B cell (primary cell): ENCODE measurements at regions not wholly inside any gene's neighbourhood (a gene's known extent, or its start where the extent isn't known, plus 50 kb on each side); places are given as distances from the start of the nearest gene placed in this dataset.

ENCODE experiments used
- ATAC-seq: fragments of 200-7000 bp; cut with Tn5 transposase; one replicate; pipeline ENCODE4 v1.10.0; 2021; ENCODE audit warnings: low read depth, mild to moderate bottlenecking, moderate number of reproducible peaks, moderate library complexity
- CTCF ChIA-PET: fragments of 350-600 bp; sonication (Branson Sonifier 250); formaldehyde crosslinking; loops from one replicate; lab custom pipeline; 2021; ENCODE audit warnings: antibody characterized with exemption, inconsistent platforms; lab: Charles Lee
- POLR2A ChIA-PET: fragments of 350-600 bp; sonication (Branson Sonifier 250); formaldehyde crosslinking; loops from one replicate; lab custom pipeline; 2021; ENCODE audit warnings: antibody characterized with exemption; lab: Charles Lee
- DNase-seq: peaks from one replicate; pipeline ENCODE4 v3.0.0; 2013
- H2AFZ ChIP-seq: 2 replicates; pipeline ENCODE4 v1.6.1; 2012; ENCODE audit warnings: mild to moderate bottlenecking, low read depth, low read length; ENCODE audit not compliant: insufficient read depth, poor library complexity, severe bottlenecking
- H3K27ac ChIP-seq, 2 donors: 1 replicate in 1 of 2; 2 replicates in 1 of 2; pipeline ENCODE4 v1.5.1; 2012 to 2013; ENCODE audit warnings: low read length in 2 of 2, mild to moderate bottlenecking in 2 of 2, moderate library complexity in 1 of 2
- H3K27me3 ChIP-seq, 4 experiments: fragments of 200-600 bp in 1 of 4; sonication (generic) in 1 of 4; replicated peaks in 1 of 4; 1 replicate in 2 of 4; 2 replicates in 2 of 4; pipeline versions ENCODE4 v1.6.1 to v1.7.0; 2013 to 2016; ENCODE audit warnings: low read length in 3 of 4, mild to moderate bottlenecking in 2 of 4, mixed read lengths in 1 of 4, moderate library complexity in 1 of 4; ENCODE audit not compliant: insufficient read depth in 4 of 4, control insufficient read depth in 3 of 4; ENCODE audit errors: control extremely low read depth in 1 of 4
- H3K36me3 ChIP-seq, 2 experiments: replicated peaks in 1 of 2; 1 replicate in 1 of 2; 2 replicates in 1 of 2; pipeline versions ENCODE4 v1.6.1 to v1.7.1; 2013; ENCODE audit warnings: low read length in 1 of 2; ENCODE audit not compliant: insufficient read depth in 2 of 2, control insufficient read depth in 1 of 2; ENCODE audit errors: control extremely low read depth in 1 of 2, extremely low read depth in 1 of 2
- H3K4me1 ChIP-seq, 2 donors: fragments of 200-600 bp in 1 of 2; sonication (generic) in 1 of 2; 1 replicate in 1 of 2; 2 replicates in 1 of 2; pipeline versions ENCODE4 v1.5.1 to v1.6.1; 2013 to 2017; ENCODE audit warnings: low read length in 2 of 2; ENCODE audit not compliant: control insufficient read depth in 2 of 2, insufficient read depth in 2 of 2
- H3K4me2 ChIP-seq: replicated peaks from 2 replicates; pipeline ENCODE3; 2012; ENCODE audit warnings: mild to moderate bottlenecking, low read depth, low read length; ENCODE audit not compliant: poor library complexity, severe bottlenecking
- H3K4me3 ChIP-seq, 5 experiments: fragments of 200-600 bp in 1 of 5; sonication (generic) in 1 of 5; 1 replicate in 3 of 5; 2 replicates in 2 of 5; pipeline versions ENCODE4 v1.5.1 to v1.7.0; 2011 to 2016; ENCODE audit warnings: low read length in 4 of 5, mild to moderate bottlenecking in 4 of 5, low read depth in 2 of 5, control low read depth in 1 of 5, moderate library complexity in 1 of 5; ENCODE audit not compliant: insufficient read depth in 1 of 5; ENCODE audit errors: control extremely low read depth in 1 of 5, extremely low read depth in 1 of 5
- H3K79me2 ChIP-seq: fragments of 200-600 bp; sonication (generic); one replicate; pipeline ENCODE4 v1.6.0; 2016; ENCODE audit warnings: low read length; ENCODE audit not compliant: control insufficient read depth, insufficient read depth
- H3K9ac ChIP-seq: fragments of 200-600 bp; sonication (generic); 2 replicates; pipeline ENCODE4 v1.6.1; 2017; ENCODE audit warnings: mild to moderate bottlenecking, low read length, moderate library complexity
- H3K9me3 ChIP-seq, 3 donors: one replicate each; pipeline versions ENCODE4 v1.6.1 to v1.7.1; 2013; ENCODE audit warnings: low read length in 2 of 3; ENCODE audit not compliant: control insufficient read depth in 2 of 3, insufficient read depth in 1 of 3; ENCODE audit errors: control extremely low read depth in 1 of 3
- H4K20me1 ChIP-seq: 2 replicates; pipeline ENCODE4 v1.6.0; 2012; ENCODE audit warnings: mild to moderate bottlenecking, low read length; ENCODE audit not compliant: insufficient read depth, control insufficient read depth, poor library complexity, severe bottlenecking
- H3K27ac Mint-ChIP-seq: one replicate; pipeline ENCODE4 v1.8.0; 2021; ENCODE audit warnings: mixed read lengths
- H3K27me3 Mint-ChIP-seq: one replicate; pipeline ENCODE4 v1.8.0; 2021; ENCODE audit warnings: mixed read lengths
- H3K4me1 Mint-ChIP-seq: one replicate; pipeline ENCODE4 v1.8.0; 2021; ENCODE audit warnings: mixed read lengths
- H3K4me3 Mint-ChIP-seq: one replicate; pipeline ENCODE4 v1.8.0; 2021; ENCODE audit warnings: mixed read lengths
- H3K9me3 Mint-ChIP-seq: one replicate; pipeline ENCODE4 v1.8.0; 2022; ENCODE audit warnings: mixed read lengths; ENCODE audit not compliant: insufficient read depth
- CTCF ChIP-seq: fragments of 200-600 bp; IDR thresholded peaks from one replicate; pipeline ENCODE4 v1.8.0; 2022; ENCODE audit warnings: antibody characterized with exemption, mild to moderate bottlenecking
- EZH2 ChIP-seq: IDR thresholded peaks from 2 replicates; pipeline ENCODE4 v1.6.1; 2012; ENCODE audit warnings: borderline replicate concordance, low read depth, mild to moderate bottlenecking, moderate library complexity, low read length; ENCODE audit not compliant: insufficient read depth, poor library complexity, severe bottlenecking
- WGBS: methylation state at CpG from one replicate; pipeline ENCODE4 v1.1.5; 2013; ENCODE audit warnings: missing lambda C conversion rate; ENCODE audit not compliant: insufficient coverage; 5-methylcytosine and 5-hydroxymethylcytosine counted together
- intact Hi-C: fragments of 100-400 bp; cut with micrococcal nuclease; formaldehyde crosslinking; loops from one replicate; pipeline ENCODE4 v1.10.0; 2022

- no peaks in the 10 kb centered on the region for H3K79me2 ChIP-seq
- H3K27me3 ChIP-seq: no peaks in the 10 kb centered on the region
- ATAC-seq (no peak), DNase-seq (no peak)
- TF ChIP-seq CTCF (no peak), EZH2 (no peak)
- no peaks in the 10 kb centered on the region for H3K36me3 ChIP-seq
- Mint-ChIP-seq H3K27ac (no peak overlapping the region), H3K4me1 (no peaks in the 10 kb centered on the region), H3K4me3 (no peak overlapping the region), H3K27me3 (no peaks in the 10 kb centered on the region), H3K9me3 (peaks cover 7% of the 10 kb centered on the region)
- H4K20me1 ChIP-seq: no peaks in the 10 kb centered on the region
- H3K4me2 ChIP-seq: no peak overlapping the region
- H3K9ac ChIP-seq: no peak overlapping the region
- H3K4me1 ChIP-seq: no peaks in the 10 kb centered on the region
- intact Hi-C loops: no loop called here
- ChIA-PET POLR2A (no interaction called here), CTCF (no interaction called here)
- no peak overlapping the region for H2AFZ ChIP-seq
- H3K27ac ChIP-seq: no peak overlapping the region
- H3K9me3 ChIP-seq: no peaks in the 10 kb centered on the region
- no peak overlapping the region for H3K4me3 ChIP-seq
- no CpG with 5 or more reads among the region's 2 CpGs for WGBS
These were observed 519.0 kb downstream of the CAAP1 start for GRCh38 chr9:26373616-26374015.

GRCh38 chr9:26371236-26371635 lies 521.4 kb downstream of the CAAP1 start:
- Histone ChIP-seq H4K20me1 (no peaks in the 10 kb centered on the region), H3K9ac (no peak overlapping the region), H3K4me3 (no peak overlapping the region), H3K27me3 (no peaks in the 10 kb centered on the region), H3K36me3 (no peaks in the 10 kb centered on the region), H3K27ac (no peak overlapping the region), H2AFZ (no peak overlapping the region), H3K9me3 (no peaks in the 10 kb centered on the region), H3K4me1 (no peaks in the 10 kb centered on the region), H3K4me2 (no peak overlapping the region), H3K79me2 (no peaks in the 10 kb centered on the region)
- ATAC-seq: no peak
- Mint-ChIP-seq H3K27me3 (no peaks in the 10 kb centered on the region), H3K9me3 (peaks cover 5% of the 10 kb centered on the region), H3K4me3 (no peak overlapping the region), H3K4me1 (no peaks in the 10 kb centered on the region), H3K27ac (no peak overlapping the region)
- ChIA-PET POLR2A (no interaction called here), CTCF (no interaction called here)
- TF ChIP-seq CTCF (no peak), EZH2 (no peak)
- no CpG with 5 or more reads among the region's 1 CpG for WGBS
- intact Hi-C loops: no loop called here
- DNase-seq: no peak
